ENCODE measurements at regions not wholly inside any gene's neighbourhood (a gene's known extent, or its start where the extent isn't known, plus 50 kb on each side); places are given as distances from the start of the nearest gene placed in this dataset.

DNA sequence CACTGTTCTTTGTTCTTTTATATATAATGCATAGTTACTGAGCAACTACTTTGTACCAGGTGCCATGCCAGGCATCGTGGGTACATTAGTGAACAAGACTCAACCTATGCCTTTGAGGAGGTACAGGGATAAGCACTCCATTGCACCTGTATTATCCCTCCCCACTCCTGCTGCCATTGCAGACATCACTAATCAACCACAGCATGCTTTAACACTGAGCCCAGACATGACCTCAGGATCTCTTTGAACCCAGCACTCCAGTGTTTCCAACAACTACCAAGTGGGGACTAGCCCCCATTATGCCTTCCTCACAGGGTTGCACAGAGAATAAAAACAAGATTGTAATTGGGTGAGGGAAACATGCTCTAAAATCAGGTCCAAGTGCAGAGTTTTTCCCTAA is 60.5 kb upstream of the COL13A1 start:
- no peak for DNase-seq

- DNase-seq = no peak
Observed at GRCh38 chr10:69741671-69742355, 59.9 kb upstream of the COL13A1 start.

GRCh38 chr10:69742356-69742695 is 59.4 kb upstream of the COL13A1 start:
- DNase-seq = no peak

DNA sequence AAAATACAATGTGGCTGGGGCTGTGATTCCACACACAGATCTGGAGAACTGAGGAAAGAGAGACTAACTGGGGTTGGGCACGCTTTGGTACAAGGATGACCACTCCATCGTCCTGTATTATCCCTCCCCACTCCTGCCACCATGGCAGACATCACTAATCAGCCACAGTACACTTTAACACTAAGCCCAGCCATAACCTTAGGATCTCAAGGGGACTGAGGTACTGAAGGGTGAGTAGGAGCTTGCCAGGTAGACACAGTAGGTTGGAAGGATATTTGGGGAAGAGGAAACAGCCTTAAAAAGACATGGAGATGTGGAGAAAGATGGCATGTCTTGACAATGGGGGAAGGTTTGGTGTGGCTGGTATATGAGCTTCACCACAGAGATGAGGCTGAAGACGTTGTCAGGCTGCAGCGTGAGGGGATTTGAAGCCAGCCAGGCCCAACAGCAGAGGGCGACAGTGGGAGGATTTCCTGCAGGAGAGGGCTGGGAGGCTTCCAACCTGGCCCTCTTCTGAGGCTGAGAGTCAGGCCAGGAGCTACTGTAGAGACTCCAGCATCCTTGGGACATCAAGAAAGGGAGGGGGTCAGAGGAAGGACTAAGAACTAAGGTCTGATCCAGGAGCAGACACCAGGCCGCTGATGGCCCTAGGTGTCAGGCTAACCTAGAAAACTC is 58.6 kb upstream of the COL13A1 start:
- DNase-seq = no peak

DNA sequence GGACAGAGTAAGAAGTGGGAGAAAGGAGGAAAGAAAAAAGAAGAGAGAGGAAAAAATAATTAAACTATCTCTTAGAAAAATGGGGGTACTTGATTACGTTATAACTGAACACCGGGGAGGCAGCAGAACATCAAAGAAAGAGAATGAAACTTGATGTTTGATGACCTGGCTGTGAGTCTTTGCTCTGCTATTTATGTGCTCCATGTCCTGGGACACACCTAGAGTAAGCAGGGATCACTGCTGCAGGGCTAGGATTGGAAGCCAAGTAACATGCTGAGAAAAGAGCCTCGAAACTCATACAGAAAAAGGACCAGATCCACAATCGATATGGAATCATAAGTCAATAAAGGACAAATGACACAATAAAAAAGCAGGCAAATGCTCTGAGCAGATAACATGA is 56.7 kb upstream of the COL13A1 start:
- DNase-seq = no peak

- DNase-seq = no peak
Observed at GRCh38 chr10:69745698-69746097, 56.0 kb upstream of the COL13A1 start.

DNA sequence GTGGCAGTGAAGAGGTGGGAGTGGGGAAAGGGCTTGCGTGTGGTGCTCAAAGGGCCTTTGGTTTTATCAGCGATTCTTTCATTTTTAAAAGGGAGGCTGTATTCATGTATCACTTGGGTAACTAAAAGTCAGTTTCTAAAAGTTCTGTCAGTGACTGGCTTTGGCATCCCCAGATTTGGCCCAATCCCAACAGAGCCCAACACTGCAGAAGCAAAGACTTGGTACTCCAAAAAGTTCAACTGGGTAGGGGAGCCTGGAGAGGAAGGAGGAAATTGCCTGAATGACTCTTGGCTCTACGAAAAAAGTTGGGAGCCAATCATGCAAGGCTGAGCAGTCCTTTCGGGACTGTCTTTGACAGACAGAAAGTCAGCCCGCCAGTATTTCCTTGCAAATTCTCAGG is 54.5 kb upstream of the COL13A1 start:
- no peak for DNase-seq

DNA sequence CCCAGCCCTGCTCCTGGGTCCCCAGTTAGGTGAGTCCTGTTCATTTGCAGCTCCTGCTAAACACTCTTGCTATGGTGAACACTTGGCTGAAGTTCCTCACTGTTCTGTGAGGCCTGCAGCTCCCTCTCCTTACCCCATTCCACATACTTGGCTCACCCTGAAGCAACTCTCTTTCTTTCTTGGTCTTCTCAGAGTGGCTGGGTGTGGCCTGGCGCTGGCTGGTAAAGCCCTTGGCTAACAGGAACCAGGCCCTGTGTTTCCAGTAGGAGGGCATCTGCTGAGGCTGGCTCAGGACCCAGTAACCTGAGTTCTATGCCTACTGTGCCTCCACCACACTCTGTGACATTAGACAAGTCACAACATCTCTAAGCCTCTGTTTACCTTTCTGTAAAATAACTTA is 53.1 kb upstream of the COL13A1 start:
- DNase-seq = no peak

DNA sequence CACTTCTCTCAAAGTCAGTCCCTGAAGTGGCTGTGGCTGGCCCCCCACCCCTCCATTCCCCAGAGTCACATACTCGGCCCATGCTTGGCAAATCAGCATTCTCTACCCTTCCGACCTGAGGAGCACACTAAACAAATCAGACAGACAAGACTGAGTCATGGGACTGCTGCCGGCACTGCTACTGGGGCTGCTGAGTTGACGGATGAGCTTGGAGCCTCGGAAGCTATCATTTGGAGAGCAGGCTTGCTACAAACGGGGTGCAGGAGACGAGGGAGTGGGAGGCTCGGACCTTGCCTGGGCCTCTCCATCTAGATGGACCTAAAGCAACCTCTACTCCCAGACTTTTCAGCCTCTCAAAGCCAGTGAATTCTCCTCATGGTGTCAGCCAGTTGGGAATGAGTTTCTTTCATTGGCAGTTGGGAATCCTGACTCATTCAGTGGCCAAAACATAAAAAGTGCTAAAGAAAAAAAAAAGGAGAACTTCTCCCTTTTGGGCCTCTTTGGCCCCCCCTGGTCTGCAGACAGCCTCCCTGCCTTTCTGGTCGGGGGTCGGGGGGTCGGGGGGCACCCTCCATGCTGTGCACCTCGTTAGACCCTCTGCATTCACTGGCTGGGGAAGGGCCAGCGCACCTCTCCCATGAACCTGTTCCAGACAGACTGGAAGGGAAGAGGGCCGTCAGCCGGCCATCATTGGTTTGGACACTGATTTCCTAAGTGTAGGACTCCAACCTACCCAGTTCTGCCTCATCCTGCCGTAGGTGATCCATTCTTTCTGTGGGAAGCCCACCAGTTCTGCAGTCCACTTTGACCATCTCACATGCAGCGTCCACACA is 52.3 kb upstream of the COL13A1 start:
- DNase-seq = no peak

DNA sequence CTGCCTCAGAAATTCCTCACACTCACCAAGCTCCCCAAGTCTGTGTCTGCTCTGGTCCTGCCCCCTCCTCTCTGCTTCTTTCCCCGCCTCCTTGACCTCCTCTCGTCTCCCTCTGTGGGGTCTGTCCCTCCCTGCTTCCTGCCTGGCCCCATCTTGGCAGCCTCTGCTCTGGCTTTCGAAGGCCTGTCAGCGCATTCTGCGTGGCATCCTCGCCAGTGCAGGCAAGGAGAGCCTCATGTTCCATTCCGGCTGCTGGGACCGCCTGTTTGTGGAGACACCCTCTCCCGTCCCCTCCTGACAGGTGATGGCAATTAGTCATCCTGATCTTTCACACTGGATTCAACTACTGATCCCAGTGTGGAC is 51.7 kb upstream of the COL13A1 start:
- DNase-seq = no peak

GRCh38 chr10:69750725-69751124 is 51.0 kb upstream of the COL13A1 start:
- no peak for DNase-seq

DNA sequence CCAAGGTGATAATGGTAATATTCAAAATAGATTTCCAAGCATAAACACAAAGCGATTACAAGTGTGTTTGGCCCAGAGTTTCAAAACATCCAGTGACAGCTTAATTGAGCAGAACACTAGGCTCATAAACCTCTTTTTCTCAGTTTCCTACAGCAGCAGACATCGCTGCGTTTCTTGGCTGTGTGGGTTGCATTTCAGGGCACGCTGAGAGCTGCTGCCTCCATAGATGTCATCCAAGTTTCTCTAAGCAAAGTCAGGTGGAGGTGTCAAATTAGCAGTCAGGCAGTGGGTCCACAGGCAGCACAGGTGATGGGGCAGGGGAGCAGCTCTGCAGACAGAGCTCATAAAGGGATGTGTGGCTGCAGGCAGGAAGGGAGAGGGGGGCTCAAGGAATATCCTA is 50.5 kb upstream of the COL13A1 start:
- DNase-seq = no peak
